ENCODE measurements at regions not wholly inside any gene's neighbourhood (a gene's known extent, or its start where the extent isn't known, plus 50 kb on each side); places are given as distances from the start of the nearest gene placed in this dataset.
"Not testable (repeated sequence)": the region's sequence is repeated elsewhere in the genome, so short reads cannot be mapped to it uniquely, and the experiment has no call there.

- DNase-seq (ENCODE audit: low read depth): no peak
Observed at GRCh38 chr11:69219991-69220390, 64.3 kb downstream of the SMIM38 start.

GRCh38 chr11:69220561-69221051 is 64.9 kb downstream of the SMIM38 start:
- DNase-seq (ENCODE audit: low read depth): no peak

DNA sequence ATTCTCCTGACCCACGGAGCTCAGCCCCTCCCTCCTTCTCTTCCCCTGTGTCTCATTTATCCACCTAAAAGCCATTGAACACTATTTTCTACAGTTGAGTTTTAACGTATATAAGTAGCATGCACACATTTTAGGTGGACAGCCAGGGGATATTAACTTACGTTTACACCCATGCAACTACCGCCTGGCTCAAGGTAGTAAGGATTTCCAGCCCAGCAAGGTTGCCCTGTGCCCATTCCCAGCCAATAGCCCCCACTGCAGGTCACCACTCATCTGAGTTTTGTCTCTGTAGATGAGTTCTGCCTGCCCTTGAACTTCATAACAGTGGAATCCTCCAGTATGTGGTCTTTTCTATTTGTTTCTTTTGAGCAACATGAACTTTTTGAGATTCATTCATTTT is 65.4 kb downstream of the SMIM38 start:
- DNase-seq (ENCODE audit: low read depth): no peak

- DNase-seq (ENCODE audit: low read depth): not testable (repeated sequence)
Observed at GRCh38 chr11:69221636-69222035, 65.9 kb downstream of the SMIM38 start.

GRCh38 chr11:69227271-69227670 is 66.7 kb upstream of the MYEOV start:
- DNase-seq (ENCODE audit: low read depth): no peak

GRCh38 chr11:69229511-69229910 is 64.4 kb upstream of the MYEOV start:
- no peak for DNase-seq (ENCODE audit: low read depth)

- no peak for DNase-seq (ENCODE audit: low read depth)
Observed at GRCh38 chr11:69230856-69231425, 63.0 kb upstream of the MYEOV start.

GRCh38 chr11:69231466-69232018 is 62.4 kb upstream of the MYEOV start:
- no peak for DNase-seq (ENCODE audit: low read depth)

GRCh38 chr11:69232821-69233743 is 60.9 kb upstream of the MYEOV start:
- no peak for DNase-seq (ENCODE audit: low read depth)

DNA sequence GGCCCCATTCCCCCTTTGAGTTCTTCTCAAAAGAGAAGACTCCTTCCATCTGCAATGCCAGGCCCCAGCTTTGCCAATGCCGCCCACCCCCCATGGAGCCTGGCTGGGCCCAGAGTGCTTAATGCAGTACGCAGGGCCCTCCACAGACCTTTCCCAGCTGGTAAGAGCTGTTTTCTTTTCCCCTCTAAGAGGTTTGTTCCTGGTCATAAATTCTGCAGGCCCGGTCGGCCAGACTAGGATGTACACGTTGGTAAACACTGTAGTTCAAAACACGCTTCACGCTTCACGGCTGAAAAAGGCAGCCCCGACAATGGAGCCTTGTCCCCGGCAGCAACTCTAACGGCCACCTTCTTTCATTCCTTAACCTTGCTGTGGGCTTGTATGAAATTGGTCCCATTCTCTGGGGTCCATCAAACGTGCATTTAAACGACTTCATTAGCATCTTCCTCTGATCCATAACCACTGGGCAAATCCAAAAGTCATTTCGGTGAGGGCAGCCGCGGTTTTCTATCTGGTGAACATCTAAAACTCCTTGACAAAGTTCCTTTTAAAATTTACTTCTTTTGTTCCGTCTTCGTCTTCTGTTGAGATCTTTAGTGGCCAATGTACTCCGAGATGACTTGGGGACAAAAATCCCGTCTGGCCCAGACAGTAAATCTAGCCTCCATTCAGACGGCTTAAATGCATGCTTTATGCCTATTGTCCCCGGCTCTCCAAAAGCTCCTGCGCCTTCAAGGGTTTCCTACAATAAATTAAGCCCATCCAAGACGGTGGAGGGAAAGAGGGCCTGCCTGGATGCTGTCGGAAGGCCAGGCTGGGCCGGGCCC is 60.0 kb upstream of the MYEOV start:
- no peak for DNase-seq (ENCODE audit: low read depth)

- no peak for DNase-seq (ENCODE audit: low read depth)
Observed at GRCh38 chr11:69234740-69235710, 58.9 kb upstream of the MYEOV start.

DNA sequence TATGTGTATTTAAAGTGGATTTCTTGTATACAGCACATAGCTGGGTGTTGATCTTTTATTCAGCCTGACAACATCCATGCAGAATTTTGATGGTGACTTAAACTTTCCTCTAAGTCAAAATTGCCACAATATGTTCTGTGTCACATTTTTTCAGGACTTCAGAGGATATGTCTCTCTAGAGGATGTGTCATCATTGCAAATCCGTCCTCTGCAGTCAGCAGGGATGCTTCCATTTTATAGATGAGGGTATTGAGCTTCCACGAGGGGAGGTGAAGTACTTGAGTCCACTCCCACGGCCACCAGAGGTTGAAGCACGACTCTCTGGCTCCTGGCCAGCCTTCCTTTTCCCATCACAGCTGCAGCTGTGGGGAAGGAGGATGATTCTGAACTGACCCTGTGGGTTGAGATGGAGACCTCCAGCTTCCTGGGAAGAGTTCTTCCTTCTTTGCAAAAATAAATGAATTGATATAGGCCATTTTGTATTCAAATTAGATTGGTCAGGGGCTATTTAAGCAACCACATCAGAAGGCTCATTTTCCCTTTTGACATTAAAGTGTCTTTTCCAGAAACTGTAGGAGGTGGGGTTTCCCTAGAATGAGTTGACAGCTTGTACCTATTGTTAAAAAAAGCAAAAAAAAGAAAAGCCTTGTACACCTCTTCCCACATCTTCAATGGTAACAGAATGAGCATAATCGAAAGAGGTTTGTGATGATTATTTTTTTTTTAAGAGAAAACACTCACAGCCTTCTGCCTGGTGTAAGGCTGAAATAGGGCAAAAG is 55.2 kb upstream of the MYEOV start:
- DNase-seq (ENCODE audit: low read depth): no peak

DNA sequence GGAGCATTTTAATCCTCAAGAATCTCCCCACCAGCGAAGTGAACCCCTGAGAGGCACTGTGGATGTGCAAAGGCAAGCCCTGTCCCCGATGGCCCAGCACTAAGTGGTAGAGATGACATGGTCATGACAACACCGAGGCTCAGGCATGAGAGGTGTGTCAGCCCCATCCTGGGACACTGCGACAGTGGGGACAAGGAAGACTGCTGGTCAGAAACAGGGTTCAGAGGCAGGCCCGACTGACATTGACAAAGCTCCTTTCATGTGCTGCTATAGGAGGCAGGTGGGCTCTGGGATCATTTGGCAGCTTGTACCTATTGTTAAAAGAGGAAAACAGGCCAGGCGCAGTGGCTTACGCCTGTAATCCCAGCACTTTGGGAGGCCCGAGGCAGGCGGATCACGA is 54.3 kb upstream of the MYEOV start:
- DNase-seq (ENCODE audit: low read depth): no peak

DNA sequence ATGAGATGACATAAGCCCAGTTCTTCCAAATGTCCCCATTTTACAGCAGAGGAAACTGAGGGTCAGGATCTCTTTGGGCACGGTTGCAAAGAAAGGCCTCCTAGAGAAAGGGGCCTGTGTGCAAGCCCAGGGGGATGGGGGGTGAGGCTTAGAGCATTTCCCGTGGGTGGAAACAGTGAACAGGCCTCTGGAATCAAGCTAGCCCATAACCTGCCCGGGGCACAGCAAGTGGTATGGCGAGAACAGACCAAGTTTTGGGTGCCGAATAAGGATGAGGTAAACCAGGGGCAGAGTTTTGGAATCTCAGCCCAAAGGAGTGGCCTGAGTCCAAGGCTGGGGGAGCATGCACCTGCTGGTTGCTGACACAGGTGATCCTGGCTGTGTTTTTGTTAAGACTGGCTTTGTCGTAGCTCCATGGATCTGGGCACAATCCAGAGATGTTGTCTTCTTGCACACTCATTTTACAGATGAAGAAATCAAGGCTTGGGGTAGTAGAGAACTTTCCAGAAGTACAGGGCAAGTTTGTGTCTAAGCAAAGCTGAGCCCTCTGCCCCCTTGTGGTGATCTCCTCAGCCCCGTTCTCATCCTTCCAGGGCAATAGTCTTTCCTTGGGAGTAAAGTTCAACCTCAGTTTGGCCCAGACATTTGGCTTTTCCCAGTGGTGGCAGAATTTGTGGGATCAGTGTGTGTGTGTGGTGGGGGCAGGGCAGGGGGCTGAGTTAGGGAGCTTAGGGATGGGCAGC is 53.5 kb upstream of the MYEOV start:
- DNase-seq (ENCODE audit: low read depth): no peak

DNA sequence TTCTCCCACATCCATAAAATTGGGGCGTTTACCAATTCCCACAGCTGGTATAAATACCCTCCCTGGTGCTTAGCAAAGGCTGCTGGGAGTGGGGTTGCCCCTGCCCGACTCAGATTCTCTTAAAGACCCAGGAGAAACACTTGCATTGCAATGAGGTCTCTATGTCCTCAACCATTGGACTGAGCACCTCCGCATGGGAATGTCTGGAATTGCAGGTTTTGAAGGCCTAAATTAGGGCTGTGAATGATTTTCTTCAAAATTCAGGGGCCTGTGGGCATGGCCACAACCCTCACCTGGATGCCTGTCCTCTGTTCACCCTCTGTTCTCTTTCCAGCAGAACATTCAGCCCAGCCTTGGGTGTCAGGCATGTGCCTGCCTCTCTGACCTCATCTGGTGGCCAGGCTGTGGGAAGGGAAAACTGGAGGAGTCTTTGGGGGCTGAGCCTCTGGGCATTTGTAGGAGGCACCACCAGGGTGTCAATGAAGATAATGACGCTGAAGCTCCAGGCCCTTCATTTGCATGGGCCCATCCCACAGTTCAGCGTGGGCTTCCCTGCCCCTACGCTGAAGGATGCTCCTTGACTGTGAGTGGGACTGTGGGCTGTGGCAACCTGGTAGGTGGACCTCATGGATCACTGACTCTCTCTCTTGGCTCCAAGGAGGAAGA is 52.7 kb upstream of the MYEOV start:
- DNase-seq (ENCODE audit: low read depth): no peak

GRCh38 chr11:69241844-69242243 is 52.1 kb upstream of the MYEOV start:
- DNase-seq (ENCODE audit: low read depth): no peak

DNA sequence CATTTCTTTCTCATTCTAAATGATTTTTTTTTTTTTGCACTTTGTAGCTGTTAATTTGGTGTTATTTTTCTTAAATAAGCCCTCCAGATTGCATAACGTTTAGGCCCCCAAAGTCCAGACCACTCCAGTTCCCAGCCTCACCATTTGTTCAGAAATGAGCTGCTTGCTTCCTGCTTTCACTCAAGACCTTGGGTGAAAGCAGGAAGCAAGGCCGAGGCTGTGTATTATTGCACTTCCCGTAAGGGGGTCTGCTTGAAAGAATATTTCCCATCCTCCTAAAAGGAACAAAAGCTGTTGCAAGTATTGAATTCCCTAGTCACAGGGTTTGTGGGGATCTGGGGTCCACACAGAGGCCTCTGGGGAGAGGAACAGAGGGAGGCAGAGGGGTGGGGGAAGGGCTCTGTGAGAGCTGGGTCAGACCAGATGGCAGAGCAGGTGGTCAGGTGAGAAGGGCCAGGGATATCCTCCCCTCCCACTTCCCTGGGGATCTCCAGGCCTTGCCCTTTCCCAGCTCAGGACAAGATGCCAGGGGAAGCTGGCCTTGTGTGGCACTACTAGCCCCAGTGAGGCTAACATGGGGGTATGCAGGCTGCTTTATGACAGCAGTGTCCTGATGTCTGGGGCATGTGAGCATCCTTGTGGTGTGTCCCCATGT is 51.6 kb upstream of the MYEOV start:
- no peak for DNase-seq (ENCODE audit: low read depth)

DNA sequence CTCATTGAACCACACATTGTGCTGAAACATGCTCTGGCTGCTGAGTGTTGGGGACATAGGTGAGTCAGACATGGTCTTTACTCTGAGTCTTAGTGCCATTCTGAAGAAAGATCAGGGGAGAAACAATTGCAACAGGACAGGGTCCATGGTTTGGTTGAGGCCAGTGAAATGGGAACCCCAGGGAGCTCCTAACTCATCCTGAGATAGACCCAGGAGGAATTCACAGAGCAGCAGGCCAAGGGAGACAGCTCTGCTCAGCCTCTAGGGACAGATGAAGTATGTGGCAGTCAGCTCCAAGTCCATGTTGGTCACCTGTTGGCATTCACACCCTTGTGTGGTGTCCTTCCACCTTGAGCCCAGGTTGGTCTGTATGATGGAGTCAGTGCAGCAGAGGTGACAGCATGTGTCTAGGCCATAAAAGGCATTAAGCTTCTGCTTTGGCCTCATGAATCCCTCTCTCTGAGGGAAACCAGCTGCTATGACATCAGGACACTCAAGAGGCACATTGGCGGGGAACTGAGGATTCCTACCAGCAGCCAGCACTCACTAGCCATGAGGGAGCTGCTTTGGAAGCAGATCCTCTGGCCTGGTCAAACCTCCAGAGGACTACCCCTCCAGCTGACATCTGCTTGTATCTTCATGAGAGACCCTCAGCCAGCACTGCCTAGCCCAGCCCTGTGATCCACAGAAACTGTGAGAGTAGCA is 50.3 kb upstream of the MYEOV start:
- no peak for DNase-seq (ENCODE audit: low read depth)

Data from activated T-cell treated with anti-CD3 and anti-CD28 coated beads for 24 hours (primary cell).